ENCODE measurements at regions not wholly inside any gene's neighbourhood (a gene's known extent, or its start where the extent isn't known, plus 50 kb on each side); places are given as distances from the start of the nearest gene placed in this dataset.

DNA sequence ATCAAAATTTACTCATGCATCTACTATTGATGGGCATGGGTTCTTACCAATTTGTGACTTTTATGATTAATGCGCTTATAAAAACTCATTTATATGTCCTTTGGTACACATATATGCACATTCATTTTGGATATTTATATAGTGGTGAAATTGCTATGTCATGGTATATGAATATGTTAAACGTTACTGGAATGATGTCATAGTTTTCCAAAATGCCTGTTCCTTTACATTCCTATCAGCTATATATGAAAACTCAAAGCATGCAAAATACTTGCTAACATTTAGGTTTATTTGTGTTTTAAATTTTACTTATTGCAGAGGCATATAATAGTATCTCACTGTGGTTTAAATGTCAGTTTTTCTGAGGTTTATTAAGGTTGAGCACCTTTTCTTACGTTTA lies 1403.1 kb downstream of the HACE1 start:
- no peaks in the 10 kb centered on the region for H3K36me3 ChIP-seq
- no peak for TF ChIP-seq POLR2A (IDR thresholded peaks at IDR 0.05)
- H3K27me3 ChIP-seq: no peaks in the 10 kb centered on the region
- no peaks in the 10 kb centered on the region for H3K4me1 ChIP-seq
- intact Hi-C loops (cut with DNase I; ENCODE audit: low total_unique reads): no loop called here
- 69 to 90% (median 83%) methylated on average over 3 of the region's 3 CpGs for WGBS, 5 donors
- no peak overlapping the region for H3K4me3 ChIP-seq
- DNase-seq: no peak
- peaks cover 0 to 13% (median 0%) of the 10 kb centered on the region in 4 donors for H3K9me3 ChIP-seq
- no peak overlapping the region for H3K27ac ChIP-seq

DNA sequence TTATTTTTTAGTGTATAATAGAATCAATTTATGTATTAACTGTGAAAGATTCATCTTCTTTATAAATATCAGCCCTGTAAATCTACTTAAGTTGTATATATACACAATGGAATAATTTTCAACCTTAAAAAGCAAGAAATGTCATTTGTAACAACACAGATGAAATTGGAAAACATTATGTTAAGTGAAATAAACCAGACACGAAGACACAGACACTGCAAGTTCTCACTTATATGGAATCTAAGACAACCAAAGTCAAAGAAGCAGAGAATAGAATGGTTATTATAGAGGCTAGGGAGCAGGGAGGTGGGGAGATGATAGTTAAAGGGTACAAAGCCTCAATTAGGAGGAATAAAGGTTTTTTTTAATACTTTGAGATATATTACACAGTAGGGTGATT lies 1404.4 kb downstream of the HACE1 start:
- Histone ChIP-seq H3K4me3 (no peak overlapping the region), H3K27ac (no peak overlapping the region), H3K36me3 (no peaks in the 10 kb centered on the region), H3K27me3 (no peaks in the 10 kb centered on the region), H3K9me3 (peaks cover 0 to 7% (median 0%) of the 10 kb centered on the region in 4 donors), H3K4me1 (no peaks in the 10 kb centered on the region)
- TF ChIP-seq, protein P1, sequence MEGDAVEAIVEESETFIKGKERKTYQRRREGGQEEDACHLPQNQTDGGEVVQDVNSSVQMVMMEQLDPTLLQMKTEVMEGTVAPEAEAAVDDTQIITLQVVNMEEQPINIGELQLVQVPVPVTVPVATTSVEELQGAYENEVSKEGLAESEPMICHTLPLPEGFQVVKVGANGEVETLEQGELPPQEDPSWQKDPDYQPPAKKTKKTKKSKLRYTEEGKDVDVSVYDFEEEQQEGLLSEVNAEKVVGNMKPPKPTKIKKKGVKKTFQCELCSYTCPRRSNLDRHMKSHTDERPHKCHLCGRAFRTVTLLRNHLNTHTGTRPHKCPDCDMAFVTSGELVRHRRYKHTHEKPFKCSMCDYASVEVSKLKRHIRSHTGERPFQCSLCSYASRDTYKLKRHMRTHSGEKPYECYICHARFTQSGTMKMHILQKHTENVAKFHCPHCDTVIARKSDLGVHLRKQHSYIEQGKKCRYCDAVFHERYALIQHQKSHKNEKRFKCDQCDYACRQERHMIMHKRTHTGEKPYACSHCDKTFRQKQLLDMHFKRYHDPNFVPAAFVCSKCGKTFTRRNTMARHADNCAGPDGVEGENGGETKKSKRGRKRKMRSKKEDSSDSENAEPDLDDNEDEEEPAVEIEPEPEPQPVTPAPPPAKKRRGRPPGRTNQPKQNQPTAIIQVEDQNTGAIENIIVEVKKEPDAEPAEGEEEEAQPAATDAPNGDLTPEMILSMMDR (IDR thresholded peaks at IDR 0.05): no peak
- 65 to 92% (median 90%) methylated on average over 1 of the region's 1 CpG for WGBS, 5 donors
- intact Hi-C loops (cut with DNase I; ENCODE audit: low total_unique reads): no loop called here
- DNase-seq: no peak

- no peak overlapping the region for H3K27ac ChIP-seq
- H3K27me3 ChIP-seq: no peaks in the 10 kb centered on the region
- DNase-seq: no peak
- TF ChIP-seq POLR2A (IDR thresholded peaks at IDR 0.05): no peak
- TF ChIP-seq, protein P1 (IDR thresholded peaks at IDR 0.05): no peak
- TF ChIP-seq EP300 (IDR thresholded peaks at IDR 0.05): no peak
- no peak for TF ChIP-seq POLR2AphosphoS5 (IDR thresholded peaks at IDR 0.05)
- H3K4me1 ChIP-seq: no peaks in the 10 kb centered on the region
- intact Hi-C loops (cut with DNase I; ENCODE audit: low total_unique reads): no loop called here
- H3K9me3 ChIP-seq: peaks cover 0 to 5% (median 0%) of the 10 kb centered on the region in 4 donors
- no peak overlapping the region for H3K4me3 ChIP-seq
- H3K36me3 ChIP-seq: no peaks in the 10 kb centered on the region
- 77 to 91% (median 83%) methylated on average over 1 of the region's 1 CpG for WGBS, 5 donors
These were observed 1450.2 kb downstream of the HACE1 start for GRCh38 chr6:103409475-103409874.

GRCh38 chr6:103405321-103405720 lies 1454.4 kb downstream of the HACE1 start:
- no peaks in the 10 kb centered on the region for H3K27me3 ChIP-seq
- H3K4me3 ChIP-seq: no peak overlapping the region
- no peaks in the 10 kb centered on the region for H3K4me1 ChIP-seq
- no peak for TF ChIP-seq EP300 (IDR thresholded peaks at IDR 0.05)
- TF ChIP-seq, protein P1 (IDR thresholded peaks at IDR 0.05): no peak
- TF ChIP-seq POLR2A (IDR thresholded peaks at IDR 0.05): no peak
- no peak for TF ChIP-seq POLR2AphosphoS5 (IDR thresholded peaks at IDR 0.05)
- H3K9me3 ChIP-seq: peaks cover 0 to 10% (median 0%) of the 10 kb centered on the region in 4 donors
- intact Hi-C loops (cut with DNase I; ENCODE audit: low total_unique reads): no loop called here
- no peak overlapping the region for H3K27ac ChIP-seq
- 73 to 80% (median 78%) methylated on average over 12 of the region's 12 CpGs for WGBS, 5 donors
- DNase-seq: no peak
- H3K36me3 ChIP-seq: no peaks in the 10 kb centered on the region

- peaks cover 0 to 15% (median 0%) of the 10 kb centered on the region in 4 donors for H3K9me3 ChIP-seq
- 91 to 95% (median 92%) methylated on average over 8 of the region's 8 CpGs for WGBS, 5 donors
- no peaks in the 10 kb centered on the region for H3K36me3 ChIP-seq
- no peak for DNase-seq
- TF ChIP-seq, protein P1 (IDR thresholded peaks at IDR 0.05): no peak
- TF ChIP-seq POLR2A (IDR thresholded peaks at IDR 0.05): no peak
- TF ChIP-seq POLR2AphosphoS5 (IDR thresholded peaks at IDR 0.05): no peak
- TF ChIP-seq EP300 (IDR thresholded peaks at IDR 0.05): no peak
- no peak overlapping the region for H3K27ac ChIP-seq
- no peak overlapping the region for H3K4me3 ChIP-seq
- no peaks in the 10 kb centered on the region for H3K4me1 ChIP-seq
- H3K27me3 ChIP-seq: no peaks in the 10 kb centered on the region
- intact Hi-C loops (cut with DNase I; ENCODE audit: low total_unique reads): no loop called here
These were observed 1454.9 kb downstream of the HACE1 start for GRCh38 chr6:103404799-103405198.
